OCI-LY7 (cell line): ENCODE measurements at regions not wholly inside any gene's neighbourhood (a gene's known extent, or its start where the extent isn't known, plus 50 kb on each side); places are given as distances from the start of the nearest gene placed in this dataset.
"Not testable (repeated sequence)": the region's sequence is repeated elsewhere in the genome, so short reads cannot be mapped to it uniquely, and the experiment has no call there.

Source experiments
- BruUV-seq: library from RNA; stranded (reverse); fragments of 400-500 nt; replicated peaks from 2 replicates; lab custom pipeline; 2021; lab: Mats Ljungman, UMichigan
- CTCF ChIA-PET: fragments of 300-600 bp; sonication (Branson Sonifier 250); formaldehyde crosslinking; loops from one replicate; lab custom pipeline; 2022; ENCODE audit warnings: antibody characterized with exemption; ENCODE audit not compliant: unreplicated experiment; lab: Charles Lee
- POLR2A ChIA-PET: fragments of 300-600 bp; sonication (Branson Sonifier 250); formaldehyde crosslinking; loops from one replicate; lab custom pipeline; 2022; ENCODE audit warnings: antibody characterized with exemption; lab: Charles Lee
- DNase-seq: peaks from one replicate; pipeline ENCODE4 v3.0.0-alpha.2; 2015; ENCODE audit warnings: low spot score
- H2AFZ ChIP-seq: fragments of 200-600 bp; sonication (generic), shearing (Covaris generic); 2 replicates; pipeline ENCODE4 v1.6.1; 2014; ENCODE audit warnings: mild to moderate bottlenecking, antibody characterized with exemption, low read length, moderate library complexity
- H3K27ac ChIP-seq: fragments of 200-600 bp; sonication (generic); 2 replicates; pipeline ENCODE4 v1.5.1; 2014; ENCODE audit warnings: mixed run types, low read depth, mild to moderate bottlenecking, moderate library complexity, low read length, inconsistent platforms; ENCODE audit not compliant: poor library complexity, severe bottlenecking
- H3K36me3 ChIP-seq: fragments of 200-600 bp; sonication (generic); 2 replicates; pipeline ENCODE4 v1.6.1; 2014; ENCODE audit warnings: mild to moderate bottlenecking, antibody characterized with exemption, low read length, moderate library complexity, mixed read lengths; ENCODE audit not compliant: insufficient read depth
- H3K4me1 ChIP-seq: fragments of 200-600 bp; sonication (generic); 2 replicates; pipeline ENCODE4 v1.5.1; 2014; ENCODE audit warnings: mild to moderate bottlenecking, low read length; ENCODE audit not compliant: insufficient read depth, poor library complexity, severe bottlenecking
- H3K4me2 ChIP-seq: fragments of 200-600 bp; sonication (generic); 2 replicates; pipeline ENCODE4 v1.6.1; 2014; ENCODE audit warnings: mild to moderate bottlenecking, low read length
- H3K4me3 ChIP-seq: fragments of 200-600 bp; sonication (generic); 2 replicates; pipeline ENCODE4 v1.5.1; 2014; ENCODE audit warnings: mild to moderate bottlenecking, low read depth, low read length; ENCODE audit not compliant: poor library complexity, severe bottlenecking
- H3K79me2 ChIP-seq: fragments of 200-600 bp; sonication (generic); 2 replicates; pipeline ENCODE4 v1.6.1; 2016; ENCODE audit warnings: low read depth, mild to moderate bottlenecking, low read length, moderate library complexity, mixed read lengths; ENCODE audit not compliant: insufficient read depth
- H3K9me2 ChIP-seq: fragments of 200-600 bp; sonication (generic); 2 replicates; pipeline ENCODE4 v1.6.1; 2016; ENCODE audit warnings: mild to moderate bottlenecking, low read length, mixed read lengths; ENCODE audit not compliant: insufficient read depth
- H3K9me3 ChIP-seq: fragments of 200-600 bp; sonication (generic); 2 replicates; pipeline ENCODE4 v1.6.1; 2014; ENCODE audit warnings: mild to moderate bottlenecking, mixed run types, low read length, mixed read lengths
- H4K20me1 ChIP-seq: fragments of 200-600 bp; sonication (generic); 2 replicates; pipeline ENCODE4 v1.6.1; 2014; ENCODE audit warnings: mild to moderate bottlenecking, antibody characterized with exemption, low read length, moderate library complexity, mixed read lengths; ENCODE audit not compliant: insufficient read depth
- CTCF ChIP-seq: fragments of 200-600 bp; sonication (generic); conservative IDR thresholded peaks from 2 replicates; pipeline ENCODE4 v1.5.1; 2014; ENCODE audit warnings: mild to moderate bottlenecking, antibody characterized with exemption, low read length, moderate library complexity, mixed read lengths
- EZH2phosphoT487 ChIP-seq: fragments of 200-600 bp; sonication (generic); IDR thresholded peaks from 2 replicates; pipeline ENCODE4 v1.6.1; 2018; ENCODE audit warnings: low read depth, borderline replicate concordance, mild to moderate bottlenecking, mixed run types, antibody characterized with exemption, low read length, moderate library complexity, mixed read lengths
- intact Hi-C: fragments of 100-400 bp; cut with micrococcal nuclease; formaldehyde crosslinking; loops from one replicate; pipeline ENCODE4 v1.10.0; 2022; ENCODE audit not compliant: unreplicated experiment

- Histone ChIP-seq H3K27ac (no peak overlapping the region), H3K79me2 (no peaks in the 10 kb centered on the region), H3K9me3 (no peaks in the 10 kb centered on the region), H3K36me3 (no peaks in the 10 kb centered on the region), H3K4me2 (no peak overlapping the region), H4K20me1 (no peaks in the 10 kb centered on the region), H3K9me2 (no peaks in the 10 kb centered on the region), H2AFZ (no peak overlapping the region), H3K4me3 (no peak overlapping the region), H3K4me1 (no peaks in the 10 kb centered on the region)
- BruUV-seq: no TSS peak
- CTCF ChIA-PET: no interaction called here
- TF ChIP-seq EZH2phosphoT487: no peak
- TF ChIP-seq CTCF: no peak
- DNase-seq: no peak
- intact Hi-C loops: no loop called here
- POLR2A ChIA-PET: no interaction called here
These were observed 622.9 kb downstream of the MATN1 start for GRCh38 chr1:30100524-30100862.

- Histone ChIP-seq H2AFZ (no peak overlapping the region), H3K9me3 (no peaks in the 10 kb centered on the region), H3K27ac (no peak overlapping the region), H3K36me3 (no peaks in the 10 kb centered on the region), H3K4me1 (no peaks in the 10 kb centered on the region), H3K4me2 (no peak overlapping the region), H4K20me1 (no peaks in the 10 kb centered on the region), H3K4me3 (no peak overlapping the region), H3K79me2 (no peaks in the 10 kb centered on the region), H3K9me2 (no peaks in the 10 kb centered on the region)
- DNase-seq: no peak
- ChIA-PET POLR2A (no interaction called here), CTCF (no interaction called here)
- intact Hi-C loops: no loop called here
- BruUV-seq: no TSS peak
- TF ChIP-seq EZH2phosphoT487 (no peak), CTCF (no peak)
These were observed 623.5 kb downstream of the MATN1 start for GRCh38 chr1:30099587-30100523.

- H3K79me2 ChIP-seq, BruUV-seq: not testable (repeated sequence)
These were observed 625.5 kb downstream of the MATN1 start for GRCh38 chr1:30097851-30098250.

More at GRCh38 chr1:30097851-30098250, 625.5 kb downstream of the MATN1 start:
- H2AFZ ChIP-seq, H3K4me2 ChIP-seq, H3K27ac ChIP-seq, H3K4me1 ChIP-seq, intact Hi-C loops, DNase-seq, CTCF ChIA-PET, H4K20me1 ChIP-seq, H3K4me3 ChIP-seq, H3K36me3 ChIP-seq, H3K9me2 ChIP-seq, H3K9me3 ChIP-seq: not testable (repeated sequence)
- POLR2A ChIA-PET: interaction anchor here (0.6 kb wide), 1 partner anchor 80 kb away, joined by 3 read pairs; no protein-coding TSS in a partner anchor
